HepG2 (cell line): ENCODE measurements at regions not wholly inside any gene's neighbourhood (a gene's known extent, or its start where the extent isn't known, plus 50 kb on each side); places are given as distances from the start of the nearest gene placed in this dataset.

Source experiments
- CC2D1A ChIP-seq: sonication (generic); formaldehyde crosslinking; IDR thresholded peaks from 2 replicates; pipeline ENCODE4 v1.8.1; 2023; ENCODE audit warnings: mild to moderate bottlenecking, missing genetic modification reagents
- FOXM1 ChIP-seq: sonication (generic); formaldehyde crosslinking; IDR thresholded peaks from 2 replicates; pipeline ENCODE4 v1.5.0; 2020; ENCODE audit warnings: missing genetic modification reagents
- KAT7 ChIP-seq: IDR thresholded peaks from 2 replicates; pipeline ENCODE4 v1.6.1; 2018; ENCODE audit warnings: borderline replicate concordance, missing compliant biosample characterization
- NCOR1 ChIP-seq: fragments of 200-600 bp; sonication (generic); IDR thresholded peaks from 2 replicates; pipeline ENCODE4 v1.7.0; 2017; ENCODE audit warnings: antibody characterized with exemption, low read length, borderline replicate concordance
- PHF20 ChIP-seq: sonication (generic); formaldehyde crosslinking; IDR thresholded peaks from 2 replicates; pipeline ENCODE4 v1.5.0; 2020; ENCODE audit warnings: mild to moderate bottlenecking, missing genetic modification reagents
- ZC3H4 ChIP-seq: sonication (generic); formaldehyde crosslinking; IDR thresholded peaks from 2 replicates; pipeline ENCODE4 v1.4.0; 2020; ENCODE audit warnings: missing genetic modification reagents, borderline replicate concordance

DNA sequence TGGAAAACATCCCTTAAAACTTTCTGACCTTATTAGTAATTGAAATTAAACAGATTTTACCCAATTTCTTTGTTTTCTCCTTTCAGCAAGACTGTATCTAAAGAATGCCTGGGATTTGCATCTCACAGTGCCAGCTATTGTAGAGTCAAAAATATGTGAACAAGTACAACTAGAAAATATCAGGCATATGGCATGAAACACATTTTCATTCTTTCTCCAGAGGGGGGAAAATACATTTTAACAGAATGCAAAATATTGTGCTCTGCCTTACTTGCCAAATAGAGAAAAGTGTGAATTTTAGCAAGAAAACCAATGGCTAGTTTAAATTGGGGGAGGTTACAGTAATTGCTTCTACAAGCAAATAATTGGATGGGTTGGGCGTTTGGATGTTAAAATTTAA, 366.6 kb upstream of the FIGN start:
- TF ChIP-seq CC2D1A (CRISPR knock-in tag) = no peak
- TF ChIP-seq KAT7 (CRISPR knock-in tag) = no peak
- no peak for TF ChIP-seq PHF20
- TF ChIP-seq FOXM1 = no peak
- no peak for TF ChIP-seq NCOR1
- no peak for TF ChIP-seq ZC3H4
